IMR-90 (cell line): ENCODE measurements at regions not wholly inside any gene's neighbourhood (a gene's known extent, or its start where the extent isn't known, plus 50 kb on each side); places are given as distances from the start of the nearest gene placed in this dataset.

Source experiments
- CEBPB ChIP-seq: IDR thresholded peaks from 2 replicates; pipeline ENCODE4 v1.6.1; 2012; ENCODE audit warnings: low read depth, low read length, improper control_type of control experiment
- CTCF ChIP-seq: conservative IDR thresholded peaks from 2 replicates; pipeline ENCODE4 v1.5.1; 2012; ENCODE audit warnings: mild to moderate bottlenecking, low read depth, low read length, improper control_type of control experiment
- USF2 ChIP-seq: fragments of 150-350 bp; IDR thresholded peaks from 2 replicates; pipeline ENCODE4 v1.6.1; 2017; ENCODE audit warnings: mild to moderate bottlenecking, antibody characterized with exemption, low read length, low read depth

DNA sequence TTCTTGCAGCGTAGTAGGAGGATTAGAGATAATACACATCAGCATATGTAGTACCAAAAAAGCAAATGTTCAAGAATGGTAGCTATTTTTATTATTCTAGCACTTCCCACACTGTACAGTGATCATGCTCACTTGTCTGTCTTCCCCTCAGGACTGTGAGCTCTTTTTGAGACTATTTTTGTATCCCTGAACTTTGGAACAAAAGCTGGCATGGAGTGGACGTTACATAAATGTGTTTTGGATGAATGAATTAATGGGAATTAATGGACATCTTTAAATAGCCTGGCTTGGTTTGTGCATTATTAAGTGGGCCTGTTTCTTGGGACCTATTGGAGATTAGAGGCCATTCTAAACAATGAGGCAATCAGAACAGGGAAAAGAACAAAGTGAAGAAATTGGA, 243.7 kb downstream of the CD83 start:
- TF ChIP-seq CTCF (no peak), CEBPB (no peak), USF2 (no peak)
